ENCODE measurements at regions not wholly inside any gene's neighbourhood (a gene's known extent, or its start where the extent isn't known, plus 50 kb on each side); places are given as distances from the start of the nearest gene placed in this dataset.

GRCh38 chr18:41624460-41624859 is 330.6 kb upstream of the PIK3C3 start:
- H2BK5ac ChIP-seq (ENCODE audit: low read depth, low read length), result no peak overlapping the region
- no peak overlapping the region for H2BK120ac ChIP-seq (replicated peaks; ENCODE audit: low read depth, low read length)
- H3K9ac ChIP-seq (replicated peaks in 1 of 4; ENCODE audit: extremely low read depth in 1 of 4, low read depth in 3 of 4, low read length in 3 of 4), result no peak overlapping the region
- peaks cover 0 to 25% of the 10 kb centered on the region in 2 experiments; a peak in 2 of 4 replicates for H3K79me2 ChIP-seq (ENCODE audit: control insufficient read depth in 1 of 2, insufficient read depth in 2 of 2, low read length in 2 of 2)
- WGBS, 2 experiments (ENCODE audit: extremely low coverage in 1 of 2, insufficient coverage in 1 of 2, insufficient read length in 1 of 2, insufficient replicate concordance in 2 of 2, low coverage in 1 of 2, low lambda C conversion rate in 2 of 2, missing lambda C conversion rate in 1 of 2), result 89% methylated on average over 3 of the region's 3 CpGs; no CpG with 5 or more reads in 1 of the 2 experiments
- no peaks in the 10 kb centered on the region for H3K27me3 ChIP-seq (replicated peaks in 1 of 4; ENCODE audit: control insufficient read depth in 3 of 4, extremely low read depth in 1 of 4, insufficient read depth in 3 of 4, low read length in 3 of 4)
- H4K8ac ChIP-seq (ENCODE audit: extremely low read depth, insufficient read depth, low read length), result no peak overlapping the region
- no peak overlapping the region for H3K4ac ChIP-seq (replicated peaks; ENCODE audit: insufficient read length, low read depth, low read length)
- no peak overlapping the region for H3K27ac ChIP-seq (ENCODE audit: low read depth, low read length)
- POLR2A ChIA-PET (ENCODE audit: partially characterized antibody), result interaction anchor here (1.3 kb wide), 1 partner anchor 9 kb away, joined by 4 read pairs; no protein-coding TSS in a partner anchor
- H3K4me2 ChIP-seq (ENCODE audit: insufficient read depth in 1 of 2, low read depth in 2 of 2, low read length in 2 of 2), result no peak overlapping the region
- H2BK20ac ChIP-seq (ENCODE audit: low read length), result no peak overlapping the region
- no peak overlapping the region for H2BK15ac ChIP-seq (ENCODE audit: low read length)
- H3K9me3 ChIP-seq (ENCODE audit: insufficient read depth in 2 of 2, low read depth in 1 of 2, low read length in 1 of 2), result no peaks in the 10 kb centered on the region
- DNase-seq (ENCODE audit: low read depth in 1 of 2, low spot score in 2 of 2) (no peak), FAIRE-seq (no peak)
- peaks cover 8% of the 10 kb centered on the region; the same call in 1 of the 2 replicates for H3K79me1 ChIP-seq (ENCODE audit: low read depth, low read length)
- TF ChIP-seq POU5F1 (IDR thresholded peaks at IDR 0.05; ENCODE audit: low read depth, low read length), result 0 out of 2 replicates have a peak, but pooled peaks have one; percentile 17
- no peak for TF ChIP-seq SIRT6 (IDR thresholded peaks at IDR 0.05; ENCODE audit: low read length)
- no peak overlapping the region for H3K4me3 ChIP-seq (ENCODE audit: extremely low read depth in 1 of 4, insufficient read depth in 2 of 4, low read depth in 3 of 4, low read length in 4 of 4)
- no peak overlapping the region for H2AK5ac ChIP-seq (ENCODE audit: low read depth, low read length)
- CTCF ChIA-PET (ENCODE audit: partially characterized antibody), result interaction anchor here (0.6 to 1.1 kb wide), 2 partner anchors 14 to 246 kb away, joined by 3 read pairs; no protein-coding TSS in a partner anchor
- no peak overlapping the region for H3K56ac ChIP-seq (replicated peaks; ENCODE audit: insufficient read length, low read depth, low read length)
- H3K23me2 ChIP-seq (ENCODE audit: low read depth, low read length), result no peaks in the 10 kb centered on the region
- no peak overlapping the region for H2AFZ ChIP-seq (ENCODE audit: low read length)
- H2BK12ac ChIP-seq (ENCODE audit: low read depth, low read length), result no peak overlapping the region
- no peaks in the 10 kb centered on the region for H4K20me1 ChIP-seq (replicated peaks in 1 of 2; ENCODE audit: control insufficient read depth in 1 of 2, insufficient read depth in 2 of 2, low read length in 2 of 2)
- H3K4me1 ChIP-seq (replicated peaks in 1 of 4; ENCODE audit: control insufficient read depth in 3 of 4, insufficient read depth in 4 of 4, low read length in 3 of 4), result peaks cover 0 to 9% (median 1%) of the 10 kb centered on the region in 4 experiments; a peak in 2 of 7 replicates
- H3K14ac ChIP-seq (ENCODE audit: insufficient read length), result no peak overlapping the region
- no peaks in the 10 kb centered on the region for H3K36me3 ChIP-seq (ENCODE audit: control insufficient read depth in 2 of 4, insufficient read depth in 4 of 4, low read length in 3 of 4)
- H3K23ac ChIP-seq (ENCODE audit: insufficient read length), result no peak overlapping the region
- no peak overlapping the region for H4K91ac ChIP-seq (replicated peaks; ENCODE audit: insufficient read length, low read length)
- no peak overlapping the region for H4K5ac ChIP-seq (ENCODE audit: insufficient read length, low read depth, low read length)
- no peak overlapping the region for H3K18ac ChIP-seq (ENCODE audit: extremely low read depth, low read length)

All from H1 (cell line).